ENCODE measurements at regions not wholly inside any gene's neighbourhood (a gene's known extent, or its start where the extent isn't known, plus 50 kb on each side); places are given as distances from the start of the nearest gene placed in this dataset.

DNA sequence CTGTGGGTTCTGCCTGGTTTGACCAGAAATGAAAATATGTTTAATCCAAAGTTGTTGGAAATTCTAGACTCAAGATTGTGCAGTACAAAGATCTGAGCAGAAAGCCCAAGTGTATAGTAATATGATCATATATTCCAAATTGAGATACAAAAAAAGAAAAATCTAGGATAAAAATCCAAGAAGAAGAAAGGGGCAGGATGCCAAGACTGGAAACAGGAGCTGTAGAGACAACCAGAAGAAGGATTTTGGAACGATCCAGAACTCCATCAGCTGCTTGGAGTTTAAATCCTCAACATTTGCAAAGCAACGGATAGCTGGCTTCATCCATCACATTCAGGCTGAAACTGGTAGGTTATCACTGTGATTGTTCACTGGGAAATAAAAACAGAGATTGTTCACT lies 333.6 kb upstream of the UBE2E3 start:
- H3K9me3 ChIP-seq (ENCODE audit: severe bottlenecking), result no peaks in the 10 kb centered on the region
- no peak overlapping the region for H3K4me3 ChIP-seq (ENCODE audit: low read depth, low read length)
- TF ChIP-seq, protein P1, sequence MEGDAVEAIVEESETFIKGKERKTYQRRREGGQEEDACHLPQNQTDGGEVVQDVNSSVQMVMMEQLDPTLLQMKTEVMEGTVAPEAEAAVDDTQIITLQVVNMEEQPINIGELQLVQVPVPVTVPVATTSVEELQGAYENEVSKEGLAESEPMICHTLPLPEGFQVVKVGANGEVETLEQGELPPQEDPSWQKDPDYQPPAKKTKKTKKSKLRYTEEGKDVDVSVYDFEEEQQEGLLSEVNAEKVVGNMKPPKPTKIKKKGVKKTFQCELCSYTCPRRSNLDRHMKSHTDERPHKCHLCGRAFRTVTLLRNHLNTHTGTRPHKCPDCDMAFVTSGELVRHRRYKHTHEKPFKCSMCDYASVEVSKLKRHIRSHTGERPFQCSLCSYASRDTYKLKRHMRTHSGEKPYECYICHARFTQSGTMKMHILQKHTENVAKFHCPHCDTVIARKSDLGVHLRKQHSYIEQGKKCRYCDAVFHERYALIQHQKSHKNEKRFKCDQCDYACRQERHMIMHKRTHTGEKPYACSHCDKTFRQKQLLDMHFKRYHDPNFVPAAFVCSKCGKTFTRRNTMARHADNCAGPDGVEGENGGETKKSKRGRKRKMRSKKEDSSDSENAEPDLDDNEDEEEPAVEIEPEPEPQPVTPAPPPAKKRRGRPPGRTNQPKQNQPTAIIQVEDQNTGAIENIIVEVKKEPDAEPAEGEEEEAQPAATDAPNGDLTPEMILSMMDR (IDR thresholded peaks at IDR 0.05; ENCODE audit: low read depth, low read length), result no peak
- no peak overlapping the region for H3K27ac ChIP-seq
- no peaks in the 10 kb centered on the region for H3K36me3 ChIP-seq
- no peaks in the 10 kb centered on the region for H3K27me3 ChIP-seq (ENCODE audit: insufficient read depth, low read depth, severe bottlenecking)
- DNase-seq, result no peak

DNA sequence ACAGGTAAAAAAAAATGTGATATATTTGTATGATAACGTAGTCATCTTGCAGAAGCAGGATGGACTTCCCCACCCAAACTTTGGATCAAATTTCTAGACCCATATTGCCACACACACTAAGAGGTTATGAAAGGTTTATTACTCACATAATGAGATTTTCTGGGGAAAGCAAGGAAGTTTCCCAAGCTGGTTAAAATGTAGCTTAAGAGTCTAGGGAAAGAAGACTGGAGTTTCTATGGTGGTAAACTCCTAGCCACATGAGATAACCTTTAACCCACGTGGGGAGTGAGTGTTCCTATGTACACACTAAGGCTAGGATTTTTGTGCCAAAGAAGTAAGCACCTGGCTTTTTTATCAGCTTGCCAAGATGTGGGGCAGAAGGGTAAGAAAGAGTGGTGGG lies 335.7 kb upstream of the UBE2E3 start:
- Histone ChIP-seq H3K27ac (no peak overlapping the region), H3K9me3 (ENCODE audit: severe bottlenecking) (no peaks in the 10 kb centered on the region), H3K4me3 (ENCODE audit: low read depth, low read length) (no peak overlapping the region), H3K36me3 (no peaks in the 10 kb centered on the region), H3K27me3 (ENCODE audit: insufficient read depth, low read depth, severe bottlenecking) (no peaks in the 10 kb centered on the region)
- no peak for DNase-seq
- TF ChIP-seq, protein P1 (IDR thresholded peaks at IDR 0.05; ENCODE audit: low read depth, low read length), result no peak

DNA sequence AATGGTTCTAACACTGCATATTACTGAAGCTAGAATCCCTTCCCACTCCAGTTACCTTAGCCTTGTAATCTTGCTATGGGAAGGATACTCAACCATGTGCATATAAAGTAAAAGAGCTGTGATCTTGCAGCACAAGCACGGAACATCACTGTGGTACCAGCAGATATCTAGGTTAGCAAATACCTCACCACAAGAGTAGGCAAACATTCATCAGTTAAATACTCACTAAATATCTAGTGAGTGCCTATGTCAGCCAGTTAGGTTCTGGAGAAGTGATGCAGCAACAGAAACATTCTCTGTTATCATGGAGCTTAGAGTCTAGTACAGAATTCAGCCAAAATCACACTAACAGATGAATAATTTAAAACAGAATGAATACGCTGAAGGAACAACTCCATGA lies 349.6 kb upstream of the UBE2E3 start:
- no peak for DNase-seq
- Histone ChIP-seq H3K27ac (no peak overlapping the region), H3K36me3 (no peaks in the 10 kb centered on the region), H3K9me3 (ENCODE audit: severe bottlenecking) (no peaks in the 10 kb centered on the region), H3K27me3 (ENCODE audit: insufficient read depth, low read depth, severe bottlenecking) (no peaks in the 10 kb centered on the region), H3K4me3 (ENCODE audit: low read depth, low read length) (no peak overlapping the region)
- TF ChIP-seq, protein P1 (IDR thresholded peaks at IDR 0.05; ENCODE audit: low read depth, low read length), result no peak

DNA sequence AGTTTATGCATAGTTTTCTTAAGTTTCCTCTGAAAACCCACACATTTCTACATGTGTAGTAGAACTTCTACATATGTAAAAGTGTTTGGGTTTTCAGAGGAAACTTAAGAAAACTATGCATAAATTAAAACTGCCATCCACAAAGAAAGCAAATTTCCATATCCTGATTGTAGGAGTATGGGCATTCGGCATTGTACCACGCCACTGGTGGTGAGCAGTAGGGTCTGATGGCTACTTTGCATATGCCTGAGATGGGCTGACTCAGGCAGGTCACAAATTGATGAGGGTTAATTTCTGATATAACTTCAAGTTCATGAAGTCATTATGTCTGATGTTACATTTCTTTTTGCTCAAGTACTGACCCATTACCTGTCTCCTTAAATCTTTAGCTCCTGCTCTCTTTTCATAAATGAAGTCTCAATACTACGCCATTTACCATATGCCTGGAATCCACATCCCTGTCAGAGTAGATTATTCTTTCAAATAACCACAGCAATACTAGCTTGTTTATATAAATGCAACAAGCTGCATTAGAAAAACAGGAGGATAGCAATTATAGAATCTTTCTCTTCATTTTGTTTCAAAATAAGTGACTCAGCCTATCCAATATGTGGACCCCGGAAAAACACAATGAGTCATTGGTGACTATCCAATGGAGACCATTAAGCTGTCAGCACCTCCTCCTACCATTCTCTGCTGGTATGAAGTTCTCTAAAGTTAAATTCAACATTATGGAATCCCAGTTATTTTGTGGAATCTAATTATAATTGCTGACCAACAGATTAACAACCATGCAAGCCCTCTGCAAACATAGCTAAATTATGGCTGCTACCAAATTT lies 355.2 kb upstream of the UBE2E3 start:
- Histone ChIP-seq H3K27ac (no peak overlapping the region), H3K9me3 (ENCODE audit: severe bottlenecking) (no peaks in the 10 kb centered on the region), H3K27me3 (ENCODE audit: insufficient read depth, low read depth, severe bottlenecking) (no peaks in the 10 kb centered on the region), H3K36me3 (no peaks in the 10 kb centered on the region), H3K4me3 (ENCODE audit: low read depth, low read length) (no peak overlapping the region)
- TF ChIP-seq, protein P1 (IDR thresholded peaks at IDR 0.05; ENCODE audit: low read depth, low read length), result no peak
- no peak for DNase-seq

DNA sequence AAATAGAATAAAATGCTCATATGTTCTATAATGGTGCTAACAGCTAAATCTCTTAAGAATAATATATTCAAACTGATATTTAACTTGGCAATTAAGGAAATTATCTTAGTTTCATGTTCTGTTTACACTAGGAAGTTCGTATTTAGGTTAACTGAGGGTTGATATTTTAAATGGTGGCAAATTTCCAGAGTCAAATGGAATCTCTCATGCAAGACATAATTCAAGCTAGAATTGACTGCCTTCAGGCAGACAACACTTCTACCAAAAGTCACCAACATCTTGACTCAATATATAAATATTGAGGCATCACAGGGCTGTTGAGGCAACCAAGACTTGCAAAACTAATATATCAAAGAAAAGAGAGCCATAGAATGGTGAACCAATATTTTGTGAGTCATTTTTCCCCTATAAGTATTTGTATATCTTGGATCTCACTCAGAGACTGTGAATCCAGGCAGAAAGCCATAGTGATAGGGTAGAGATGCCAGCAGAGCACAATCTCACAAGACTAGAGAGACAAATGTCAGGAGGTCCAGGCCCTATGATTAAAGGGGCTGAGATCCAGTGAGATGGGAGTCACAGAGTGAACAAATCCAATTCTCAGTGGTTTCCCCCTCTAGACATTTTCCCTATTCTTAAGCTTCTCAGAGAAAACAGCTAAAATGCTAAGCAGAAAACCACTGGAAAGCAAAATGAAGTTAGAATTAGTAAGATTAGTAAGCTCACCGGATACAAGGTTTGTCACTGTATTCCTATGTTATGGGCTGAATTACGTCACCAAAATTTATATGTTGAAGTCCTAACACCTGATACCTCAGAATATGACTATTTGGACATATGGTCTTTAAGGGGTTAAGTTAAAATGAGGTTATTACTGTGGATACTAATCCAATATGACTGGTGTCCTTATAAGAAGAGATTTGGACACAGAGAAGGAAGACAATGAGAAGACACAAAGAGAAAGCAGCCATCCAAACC lies 358.2 kb upstream of the UBE2E3 start:
- no peaks in the 10 kb centered on the region for H3K9me3 ChIP-seq (ENCODE audit: severe bottlenecking)
- H3K27me3 ChIP-seq (ENCODE audit: insufficient read depth, low read depth, severe bottlenecking), result no peaks in the 10 kb centered on the region
- no peak for DNase-seq
- TF ChIP-seq, protein P1 (IDR thresholded peaks at IDR 0.05; ENCODE audit: low read depth, low read length), result no peak
- no peaks in the 10 kb centered on the region for H3K36me3 ChIP-seq
- H3K27ac ChIP-seq, result no peak overlapping the region
- no peak overlapping the region for H3K4me3 ChIP-seq (ENCODE audit: low read depth, low read length)

All from WERI-Rb-1 (cell line).